SIG-M5 treated with dmso at 0.1 percent for 504 hours (cell line): ENCODE measurements at regions not wholly inside any gene's neighbourhood (a gene's known extent, or its start where the extent isn't known, plus 50 kb on each side); places are given as distances from the start of the nearest gene placed in this dataset.

Experiments used
- DNase-seq: peaks from one replicate; lab custom pipeline; 2025; ENCODE audit not compliant: unreplicated experiment; lab: John Stamatoyannopoulos, UW

GRCh38 chr10:107689323-107689722, 524.8 kb upstream of the SORCS1 start:
- peak; percentile 90 for DNase-seq

GRCh38 chr10:107687701-107688100, 523.2 kb upstream of the SORCS1 start:
- peak; percentile 85 for DNase-seq

GRCh38 chr10:107686095-107686494, 521.6 kb upstream of the SORCS1 start:
- DNase-seq, result peak; percentile 81

GRCh38 chr10:107671960-107672359, 507.5 kb upstream of the SORCS1 start:
- DNase-seq, result no peak

GRCh38 chr10:107666214-107666613, 501.7 kb upstream of the SORCS1 start:
- no peak for DNase-seq

GRCh38 chr10:107665459-107665858, 501.0 kb upstream of the SORCS1 start:
- DNase-seq, result no peak

- DNase-seq, result no peak
Observed at GRCh38 chr10:107657851-107658250, 493.3 kb upstream of the SORCS1 start.

- no peak for DNase-seq
Observed at GRCh38 chr10:107656932-107657331, 492.4 kb upstream of the SORCS1 start.

GRCh38 chr10:107653832-107654287, 489.4 kb upstream of the SORCS1 start:
- peak; percentile 29 for DNase-seq

- no peak for DNase-seq
Observed at GRCh38 chr10:107650939-107651338, 486.4 kb upstream of the SORCS1 start.

GRCh38 chr10:107649249-107649648, 484.7 kb upstream of the SORCS1 start:
- DNase-seq, result no peak

- DNase-seq, result no peak
Observed at GRCh38 chr10:107647462-107647861, 483.0 kb upstream of the SORCS1 start.

GRCh38 chr10:107631876-107632275, 467.4 kb upstream of the SORCS1 start:
- DNase-seq, result no peak

- DNase-seq, result no peak
Observed at GRCh38 chr10:107626862-107627261, 462.4 kb upstream of the SORCS1 start.

GRCh38 chr10:107623292-107623691, 458.8 kb upstream of the SORCS1 start:
- DNase-seq, result no peak

GRCh38 chr10:107619139-107619538, 454.6 kb upstream of the SORCS1 start:
- DNase-seq, result no peak

GRCh38 chr10:107618504-107618994, 454.0 kb upstream of the SORCS1 start:
- peak; percentile 21 for DNase-seq

GRCh38 chr10:107616463-107617410, 452.2 kb upstream of the SORCS1 start:
- DNase-seq, result peak; percentile 36

- DNase-seq, result no peak
Observed at GRCh38 chr10:107616031-107616430, 451.5 kb upstream of the SORCS1 start.

- DNase-seq, result no peak
Observed at GRCh38 chr10:107614939-107615685, 450.6 kb upstream of the SORCS1 start.

- DNase-seq, result peak; percentile 41
Observed at GRCh38 chr10:107611115-107611514, 446.6 kb upstream of the SORCS1 start.

GRCh38 chr10:107589081-107589480, 424.6 kb upstream of the SORCS1 start:
- no peak for DNase-seq
